A549 (cell line): ENCODE measurements at regions not wholly inside any gene's neighbourhood (a gene's known extent, or its start where the extent isn't known, plus 50 kb on each side); places are given as distances from the start of the nearest gene placed in this dataset.

Experiments
- ATAC-seq, 2 experiments: fragments of 200-7000 bp in 1 of 2; fragments of >200 bp in 1 of 2; cut with Nextera tagmentation in 1 of 2; cut with Tn5 transposase in 1 of 2; 3 replicates each; pipeline versions ENCODE4 v1.8.0 to v1.9.1; 2018 to 2020; ENCODE audit warnings: mild to moderate bottlenecking in 1 of 2, moderate library complexity in 1 of 2
- CTCF ChIA-PET: fragments of 300-600 bp; sonication (Branson Sonifier 250); formaldehyde crosslinking; extraction: SDS; loops from one replicate; lab custom pipeline; 2021; ENCODE audit warnings: antibody characterized with exemption, inconsistent platforms; lab: Yijun Ruan, JAX
- POLR2A ChIA-PET: fragments of 350-600 bp; formaldehyde crosslinking; extraction: SDS; loops from one replicate; lab custom pipeline; 2021; ENCODE audit warnings: antibody characterized with exemption, inconsistent platforms; lab: Yijun Ruan, JAX
- DNase-seq, 2 experiments: peaks; one replicate each; pipeline versions ENCODE4 v3.0.0 to v3.0.0-alpha.2; 2011 to 2016; ENCODE audit warnings: low read depth in 1 of 2, low spot score in 1 of 2
- FAIRE-seq: peaks from 2 replicates; lab custom pipeline; 2011; peaks lifted over from hg19 to GRCh38; lab: Jason Lieb, UNC
- H3K27ac ChIP-seq, 2 experiments: fragments of >200 bp; sonication (Bioruptor Twin); formaldehyde crosslinking; 3 replicates each; pipeline ENCODE4 v1.5.1; 2016 to 2017
- H3K4me1 ChIP-seq: fragments of >200 bp; sonication (Bioruptor Twin); formaldehyde crosslinking; 3 replicates; pipeline ENCODE4 v1.6.1; 2016
- H3K4me2 ChIP-seq: fragments of >200 bp; sonication (Bioruptor Twin); formaldehyde crosslinking; 3 replicates; pipeline ENCODE4 v1.6.1; 2016
- H3K4me3 ChIP-seq: fragments of >200 bp; sonication (Bioruptor Twin); formaldehyde crosslinking; 3 replicates; pipeline ENCODE4 v1.5.1; 2016
- H3K9me3 ChIP-seq: fragments of >200 bp; sonication (Bioruptor Twin); formaldehyde crosslinking; 3 replicates; pipeline ENCODE4 v1.6.1; 2016
- ATOH8 ChIP-seq: fragments of 250-450 bp; sonication (Bioruptor Pico); IDR thresholded peaks from 2 replicates; pipeline ENCODE4 v1.5.0; 2020; ENCODE audit warnings: low read depth, mild to moderate bottlenecking, moderate library complexity
- BCL3 ChIP-seq: fragments of >200 bp; sonication (Bioruptor Twin); formaldehyde crosslinking; IDR thresholded peaks from 3 replicates; pipeline ENCODE4 v1.6.1; 2016
- CBX2 ChIP-seq: fragments of 200-600 bp; sonication (generic); IDR thresholded peaks from 2 replicates; pipeline ENCODE4 v1.6.1; 2016; ENCODE audit warnings: low read depth, mild to moderate bottlenecking, borderline replicate concordance
- E2F6 ChIP-seq: IDR thresholded peaks from 2 replicates; pipeline ENCODE4 v1.6.1; 2012; ENCODE audit warnings: low read depth, borderline replicate concordance
- EHF ChIP-seq: fragments of 250-450 bp; sonication (Bioruptor Pico); IDR thresholded peaks from 2 replicates; pipeline ENCODE4 v1.5.0; 2020; ENCODE audit warnings: mild to moderate bottlenecking
- EP300 ChIP-seq, 2 experiments: fragments of >200 bp; sonication (Bioruptor Twin); formaldehyde crosslinking; IDR thresholded peaks; 2 replicates in 1 of 2; 3 replicates in 1 of 2; pipeline ENCODE4 v1.6.1; 2016 to 2017
- FOSL2 ChIP-seq, 2 experiments: fragments of 450-650 bp in 1 of 2; fragments of >200 bp in 1 of 2; sonication (Bioruptor Twin) in 1 of 2; formaldehyde crosslinking; IDR thresholded peaks; 2 replicates each; pipeline versions ENCODE4 v1.5.0 to v1.6.1; 2016 to 2020; ENCODE audit warnings: mild to moderate bottlenecking in 1 of 2, moderate library complexity in 1 of 2
- HOXB13 ChIP-seq: fragments of 250-450 bp; sonication (Bioruptor Pico); IDR thresholded peaks from 2 replicates; pipeline ENCODE4 v1.5.0; 2020; ENCODE audit warnings: low read depth, mild to moderate bottlenecking, moderate library complexity
- JUNB ChIP-seq: fragments of >200 bp; sonication (Bioruptor Twin); formaldehyde crosslinking; IDR thresholded peaks from 2 replicates; pipeline ENCODE4 v1.6.1; 2016
- MAFK ChIP-seq: fragments of 450-650 bp; IDR thresholded peaks from 2 replicates; pipeline ENCODE4 v1.6.1; 2014; ENCODE audit not compliant: partially characterized antibody
- MAZ ChIP-seq: fragments of 150-350 bp; IDR thresholded peaks from 2 replicates; pipeline ENCODE4 v1.6.1; 2014; ENCODE audit warnings: antibody characterized with exemption, low read depth, low read length, borderline replicate concordance
- NFE2L2 ChIP-seq: fragments of 150-350 bp; conservative IDR thresholded peaks from 2 replicates; pipeline ENCODE4 v1.6.1; 2014; ENCODE audit warnings: low read length
- POLR2A ChIP-seq: IDR thresholded peaks from 2 replicates; pipeline ENCODE4 v1.6.1; 2012; ENCODE audit warnings: mild to moderate bottlenecking, low read length
- POLR2AphosphoS2 ChIP-seq: conservative IDR thresholded peaks from 2 replicates; pipeline ENCODE4 v1.6.1; 2012; ENCODE audit warnings: low read length, improper control_type of control experiment, inconsistent platforms
- RCOR1 ChIP-seq: fragments of 150-350 bp; IDR thresholded peaks from 2 replicates; pipeline ENCODE4 v1.6.1; 2014; ENCODE audit warnings: antibody characterized with exemption, low read length, low read depth
- RNF2 ChIP-seq: fragments of 200-600 bp; sonication (generic); IDR thresholded peaks from 2 replicates; pipeline ENCODE4 v1.6.1; 2016; ENCODE audit warnings: low read depth, mild to moderate bottlenecking, antibody characterized with exemption, moderate library complexity, borderline replicate concordance
- TP53 ChIP-seq: fragments of 250-450 bp; sonication (Bioruptor Pico); IDR thresholded peaks from 2 replicates; pipeline ENCODE4 v1.5.0; 2021; ENCODE audit warnings: mild to moderate bottlenecking, moderate library complexity
- WGBS: methylation state at CpG from one replicate; pipeline ENCODE4 v1.1.6; 2017; ENCODE audit errors: missing lambda C conversion rate; 5-methylcytosine and 5-hydroxymethylcytosine counted together

- TF ChIP-seq BCL3 = no peak
- TF ChIP-seq POLR2AphosphoS2 = no peak
Measured at GRCh38 chr2:125855204-125855603, 800.8 kb upstream of the GYPC start (continued).

DNA sequence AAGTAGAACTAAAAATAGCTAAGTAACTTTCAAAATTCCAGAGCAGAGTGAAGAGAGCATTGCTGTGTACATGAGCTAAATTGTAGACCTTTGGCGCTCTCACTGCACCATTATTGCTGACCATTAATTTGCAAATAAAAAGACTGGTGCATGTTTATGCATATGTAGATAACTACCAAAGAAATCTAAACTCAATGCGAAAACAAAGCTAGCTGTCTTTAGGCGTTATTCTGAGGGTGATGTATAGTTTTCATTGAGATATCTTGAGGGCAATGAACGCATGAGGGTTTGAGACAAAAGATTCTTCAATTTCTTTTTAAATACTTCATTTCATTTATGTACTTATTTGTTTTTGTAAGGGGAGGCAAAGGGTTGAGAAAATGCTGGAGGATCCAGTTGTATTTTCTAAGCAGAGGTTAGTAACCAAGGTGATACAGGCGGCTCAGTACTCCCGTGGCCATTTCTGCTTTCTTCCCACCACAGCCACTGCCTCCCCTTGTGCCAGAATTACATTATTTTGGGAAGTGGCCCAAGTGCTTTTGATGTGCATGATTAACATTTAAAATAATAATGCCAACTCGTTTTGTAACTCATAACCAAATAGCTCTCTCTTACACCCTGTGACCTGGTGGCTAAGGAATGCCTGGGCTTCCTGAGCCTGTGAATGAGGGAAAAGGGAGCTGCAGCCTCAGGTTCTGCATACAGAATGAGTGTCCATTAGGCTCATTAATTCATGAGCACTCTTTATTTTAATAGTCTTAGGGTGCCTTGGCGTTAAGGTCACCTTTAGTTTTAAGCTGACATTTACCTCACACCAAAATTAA lies 797.8 kb upstream of the GYPC start:
- TF ChIP-seq MAFK (no peak), FOSL2 (IDR thresholded peaks at IDR 0.05) (no peak), FOSL2 (CRISPR knock-in tag; IDR thresholded peaks at IDR 0.05) (no peak)
- no peak for ATAC-seq
- no peaks in the 10 kb centered on the region for H3K9me3 ChIP-seq
- WGBS = 12% methylated on average over 8 of the region's 8 CpGs
- no peak overlapping the region for H3K4me2 ChIP-seq
- POLR2A ChIA-PET = no interaction called here
- FAIRE-seq = no peak
- no peaks in the 10 kb centered on the region for H3K4me1 ChIP-seq
- CTCF ChIA-PET = interaction anchor here (0.6 kb wide), 1 partner anchor 100 kb away, joined by 3 read pairs; no protein-coding TSS in a partner anchor
- no peak overlapping the region for H3K4me3 ChIP-seq
- DNase-seq = no peak
- H3K27ac ChIP-seq = no peak overlapping the region

DNA sequence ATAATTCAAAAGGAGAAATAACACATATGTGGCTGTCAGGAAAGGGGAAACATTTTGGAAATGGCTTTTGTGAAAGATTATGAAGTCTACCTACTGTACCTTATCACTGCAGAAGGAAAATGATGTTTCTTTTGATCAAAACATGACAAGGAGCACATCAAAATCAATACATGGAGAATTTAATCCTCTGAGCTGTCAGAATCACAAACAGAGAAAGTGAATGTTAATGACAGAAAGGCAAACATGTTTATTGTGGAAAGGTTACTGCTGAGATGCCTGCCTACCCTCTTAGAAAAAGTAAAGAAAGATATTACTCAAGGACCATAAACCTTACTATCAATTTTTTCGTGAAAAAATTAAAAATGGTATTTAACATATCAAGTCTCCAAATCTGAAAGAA lies 794.5 kb upstream of the GYPC start:
- ATAC-seq (no peak), FAIRE-seq (no peak), DNase-seq (no peak)
- 0% methylated on average over 1 of the region's 1 CpG for WGBS
- ChIA-PET CTCF (no interaction called here), POLR2A (no interaction called here)
- Histone ChIP-seq H3K27ac (no peak overlapping the region), H3K4me2 (no peak overlapping the region), H3K4me3 (no peak overlapping the region), H3K9me3 (no peaks in the 10 kb centered on the region), H3K4me1 (no peaks in the 10 kb centered on the region)
- TF ChIP-seq MAZ (no peak), EP300 (IDR thresholded peaks at IDR 0.05) (no peak), JUNB (no peak), POLR2A (no peak), ATOH8 (CRISPR knock-in tag) (no peak)
- TF ChIP-seq, all 56 proteins: peak for 0

- ATAC-seq = no peak
- Histone ChIP-seq H3K4me2 (no peak overlapping the region), H3K4me3 (no peak overlapping the region), H3K4me1 (no peaks in the 10 kb centered on the region), H3K27ac (no peak overlapping the region), H3K9me3 (no peaks in the 10 kb centered on the region; the same call in 2 of the 3 replicates)
- no peak for FAIRE-seq
- CTCF ChIA-PET = no interaction called here
- POLR2A ChIA-PET = no interaction called here
- DNase-seq = no peak
- TF ChIP-seq TP53 (CRISPR knock-in tag) = no peak
- no peak for TF ChIP-seq NFE2L2
- no peak for TF ChIP-seq RNF2
- no peak for TF ChIP-seq CBX2
- TF ChIP-seq RCOR1 = no peak
- no peak for TF ChIP-seq HOXB13
- no peak for TF ChIP-seq EHF
- no peak for TF ChIP-seq JUNB
- TF ChIP-seq E2F6 = no peak
- 2% methylated on average over 4 of the region's 4 CpGs for WGBS
Measured at GRCh38 chr2:125867908-125868307, 788.0 kb upstream of the GYPC start.
